Endothelial cell of umbilical vein (primary cell): ENCODE measurements at regions not wholly inside any gene's neighbourhood (a gene's known extent, or its start where the extent isn't known, plus 50 kb on each side); places are given as distances from the start of the nearest gene placed in this dataset.

Experiments used
- BruUV-seq: library from RNA; stranded (reverse); fragments of 400-500 nt; replicated peaks from 2 replicates; lab custom pipeline; 2021; lab: Mats Ljungman, UMichigan
- CTCF ChIA-PET: fragments of 300-600, 350-600 bp; sonication (Branson Sonifier 250); formaldehyde crosslinking; loops from one replicate; lab custom pipeline; 2021; ENCODE audit warnings: antibody characterized with exemption, inconsistent platforms; lab: Charles Lee
- POLR2A ChIA-PET: fragments of 300-600, 350-600 bp; sonication (Branson Sonifier 250); formaldehyde crosslinking; loops from one replicate; lab custom pipeline; 2021; ENCODE audit warnings: antibody characterized with exemption, inconsistent platforms; lab: Charles Lee
- DNase-seq: peaks from one replicate; pipeline ENCODE4 v3.0.0-alpha.2; 2011; ENCODE audit warnings: low read depth, low spot score
- FAIRE-seq: peaks from 2 replicates; lab custom pipeline; 2011; peaks lifted over from hg19 to GRCh38; lab: Jason Lieb, UNC
- H2AFZ ChIP-seq: 2 replicates; pipeline ENCODE4 v1.6.0; 2012; ENCODE audit warnings: low read depth, low read length, control low read depth, inconsistent platforms
- H3K27ac ChIP-seq: 2 replicates; pipeline ENCODE4 v1.5.1; 2011; ENCODE audit warnings: low read depth, mild to moderate bottlenecking, control low read depth, low read length, moderate library complexity; ENCODE audit not compliant: insufficient read depth
- H3K27me3 ChIP-seq, 2 experiments: 2 replicates each; pipeline versions ENCODE4 v1.6.0 to v1.6.1; 2011; ENCODE audit warnings: low read length in 2 of 2, mixed read lengths in 1 of 2; ENCODE audit not compliant: control insufficient read depth in 2 of 2, insufficient read depth in 2 of 2
- H3K36me3 ChIP-seq, 2 experiments: 2 replicates in 1 of 2; 3 replicates in 1 of 2; pipeline ENCODE4 v1.5.1; 2011; ENCODE audit warnings: low read length in 2 of 2, mild to moderate bottlenecking in 1 of 2, moderate library complexity in 1 of 2; ENCODE audit not compliant: control insufficient read depth in 2 of 2, insufficient read depth in 2 of 2; ENCODE audit errors: extremely low read depth in 1 of 2
- H3K4me1 ChIP-seq: 3 replicates; pipeline ENCODE4 v1.5.1; 2011; ENCODE audit warnings: mild to moderate bottlenecking, low read length; ENCODE audit not compliant: control insufficient read depth, insufficient read depth; ENCODE audit errors: extremely low read depth
- H3K4me2 ChIP-seq: 2 replicates; pipeline ENCODE4 v1.6.1; 2011; ENCODE audit warnings: low read length, control low read depth, mixed read lengths; ENCODE audit not compliant: insufficient read depth
- H3K4me3 ChIP-seq, 3 experiments: fragments of 200-600 bp in 1 of 3; sonication (generic), shearing (Covaris generic) in 1 of 3; replicated peaks in 1 of 3; 2 replicates each; pipeline ENCODE4 v1.5.1; 2011 to 2016; ENCODE audit warnings: control low read depth in 3 of 3, low read length in 3 of 3, mild to moderate bottlenecking in 2 of 3, inconsistent platforms in 1 of 3, low read depth in 1 of 3, moderate library complexity in 1 of 3; ENCODE audit not compliant: insufficient read depth in 1 of 3
- H3K79me2 ChIP-seq: 2 replicates; pipeline ENCODE4 v1.6.0; 2012; ENCODE audit warnings: low read length, inconsistent platforms; ENCODE audit not compliant: control insufficient read depth, insufficient read depth
- H3K9ac ChIP-seq: replicated peaks from 2 replicates; pipeline ENCODE3; 2011; ENCODE audit warnings: low read length, control low read depth; ENCODE audit not compliant: insufficient read depth; ENCODE audit errors: extremely low read depth
- H3K9me1 ChIP-seq: replicated peaks from 3 replicates; pipeline ENCODE4 v1.6.0; 2011; ENCODE audit warnings: mild to moderate bottlenecking, low read length; ENCODE audit not compliant: control insufficient read depth, insufficient read depth; ENCODE audit errors: extremely low read depth
- H3K9me3 ChIP-seq: replicated peaks from 2 replicates; pipeline ENCODE4 v1.5.1; 2012; ENCODE audit warnings: low read length, inconsistent platforms; ENCODE audit not compliant: control insufficient read depth, insufficient read depth
- H4K20me1 ChIP-seq: replicated peaks from 2 replicates; pipeline ENCODE3; 2011; ENCODE audit warnings: mild to moderate bottlenecking, low read length; ENCODE audit not compliant: control insufficient read depth, insufficient read depth; ENCODE audit errors: extremely low read depth
- EZH2 ChIP-seq: IDR thresholded peaks from 2 replicates; pipeline ENCODE4 v1.6.1; 2012; ENCODE audit warnings: borderline replicate concordance, low read depth, mild to moderate bottlenecking, moderate library complexity, low read length, inconsistent platforms; ENCODE audit not compliant: severe bottlenecking
- FOS ChIP-seq: IDR thresholded peaks from 2 replicates; pipeline ENCODE4 v1.6.1; 2011; ENCODE audit warnings: mild to moderate bottlenecking, low read length, moderate library complexity, borderline replicate concordance; ENCODE audit not compliant: insufficient read depth
- GATA2 ChIP-seq: IDR thresholded peaks from 2 replicates; pipeline ENCODE4 v1.7.0; 2011; ENCODE audit warnings: low read depth, mild to moderate bottlenecking, moderate library complexity, mixed read lengths, low read length; ENCODE audit not compliant: insufficient read length, insufficient read depth
- JUN ChIP-seq: IDR thresholded peaks from 2 replicates; pipeline ENCODE4 v1.6.1; 2011; ENCODE audit warnings: borderline replicate concordance, low read depth; ENCODE audit not compliant: insufficient read length, insufficient read depth
- MAX ChIP-seq: IDR thresholded peaks from 2 replicates; pipeline ENCODE4 v1.6.1; 2011; ENCODE audit not compliant: insufficient read depth, insufficient read length
- MYC ChIP-seq: IDR thresholded peaks from one replicate; pipeline ENCODE4 v1.6.1; 2011; ENCODE audit warnings: mild to moderate bottlenecking, low read depth, low read length
- POLR2AphosphoS5 ChIP-seq: IDR thresholded peaks from 2 replicates; pipeline ENCODE4 v1.6.1; 2012; ENCODE audit warnings: low read depth, mild to moderate bottlenecking, control low read depth, low read length, moderate library complexity; ENCODE audit not compliant: insufficient read depth
- dilution Hi-C: fragments of 300-500 bp; cut with MboI; formaldehyde crosslinking; loops from one replicate; pipeline ENCODE4 v1.15.0; 2019; ENCODE audit warnings: low sequenced_read_pairs; ENCODE audit not compliant: extremely low pct_ligation_motif_present
- intact Hi-C: fragments of 100-400 bp; cut with micrococcal nuclease; formaldehyde crosslinking; loops from one replicate; pipeline ENCODE4 v1.10.0; 2022

DNA sequence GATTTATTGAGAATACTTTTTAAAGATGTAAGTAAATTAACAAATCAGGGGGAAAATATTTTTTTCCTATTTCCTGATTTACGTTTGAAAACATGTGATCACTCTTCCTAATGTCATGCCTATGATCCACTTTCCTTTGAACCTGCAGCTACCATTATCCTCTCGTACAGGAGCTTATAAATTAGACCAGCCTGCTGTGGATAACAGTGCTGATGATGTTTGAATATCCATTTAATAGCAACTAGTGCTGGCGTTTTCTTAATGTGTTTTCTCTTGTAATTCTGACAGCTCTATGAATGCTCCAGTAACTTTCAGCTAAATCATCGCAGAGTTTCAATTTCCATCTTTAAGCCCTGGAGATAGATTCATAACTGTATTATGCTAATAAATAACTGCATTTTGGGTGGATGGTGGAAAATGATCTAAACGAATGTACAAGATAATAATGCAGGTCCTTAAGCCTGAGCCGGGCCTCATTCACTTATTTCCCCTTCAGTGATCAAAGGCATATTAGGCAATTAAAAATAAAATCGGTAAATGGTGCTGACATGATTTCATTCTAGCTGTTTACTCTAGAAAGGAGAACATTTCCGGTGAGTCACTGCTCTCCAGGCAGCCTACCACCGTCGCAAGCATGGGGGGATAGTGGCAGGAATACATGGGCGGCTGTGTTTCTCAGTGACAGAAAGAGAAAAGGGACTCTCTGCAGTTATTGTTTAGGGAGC, 58.5 kb upstream of the SLC24A5 start:
- ChIA-PET POLR2A (no interaction called here), CTCF (interaction anchor here (0.6 to 1.9 kb wide), 4 partner anchors 23 to 866 kb away, joined by 4 to 14 read pairs (median 4); no protein-coding TSS in a partner anchor)
- H3K27ac ChIP-seq: no peak overlapping the region
- TF ChIP-seq FOS (peak; percentile 55), MAX (no peak), JUN (peak; percentile 10)
- no peak overlapping the region for H2AFZ ChIP-seq
- no peaks in the 10 kb centered on the region for H3K9me1 ChIP-seq
- no peak overlapping the region for H3K9ac ChIP-seq
- no TSS peak for BruUV-seq
- no peak overlapping the region for H3K4me3 ChIP-seq
- intact Hi-C loops (no loop called here), dilution Hi-C loops (no loop called here)
- FAIRE-seq: peak; percentile 58
- no peaks in the 10 kb centered on the region for H4K20me1 ChIP-seq
- no peaks in the 10 kb centered on the region for H3K27me3 ChIP-seq
- peak; percentile 33 for DNase-seq
- no peaks in the 10 kb centered on the region for H3K79me2 ChIP-seq
- H3K4me2 ChIP-seq: peak overlapping the region; percentile 14
- H3K4me1 ChIP-seq: no peaks in the 10 kb centered on the region
- H3K36me3 ChIP-seq: no peaks in the 10 kb centered on the region
- H3K9me3 ChIP-seq: no peaks in the 10 kb centered on the region

DNA sequence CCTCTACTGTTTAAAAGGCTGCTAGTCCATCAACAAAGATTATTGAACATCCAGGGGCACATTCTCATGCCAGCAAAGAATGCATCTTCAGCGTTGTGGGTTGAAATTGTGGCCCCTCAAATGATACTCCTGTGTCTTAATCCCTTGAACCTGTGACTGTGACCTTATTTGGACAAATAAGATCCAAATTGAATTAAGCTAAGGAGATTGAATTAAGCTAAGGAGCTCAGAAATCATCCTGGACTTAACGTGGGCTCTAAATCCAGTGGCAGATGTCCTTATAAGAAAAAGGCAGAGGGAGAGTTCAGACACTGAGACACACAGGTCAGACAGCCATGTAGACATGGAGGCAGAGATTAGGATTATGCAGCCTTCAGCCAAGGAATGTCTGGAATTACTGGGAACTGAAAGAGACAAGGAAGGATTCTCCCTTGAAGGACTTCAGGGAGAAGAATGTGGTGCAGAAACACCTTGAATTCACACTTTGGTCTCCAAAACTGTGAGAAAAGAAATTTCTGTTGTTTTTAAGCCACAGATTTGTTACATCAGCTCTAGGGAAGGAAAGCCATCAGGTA, 57.3 kb upstream of the SLC24A5 start:
- H4K20me1 ChIP-seq: no peaks in the 10 kb centered on the region
- TF ChIP-seq MYC (no peak), GATA2 (no peak), FOS (no peak), POLR2AphosphoS5 (no peak), EZH2 (no peak)
- POLR2A ChIA-PET: no interaction called here
- no peaks in the 10 kb centered on the region for H3K36me3 ChIP-seq
- no peaks in the 10 kb centered on the region for H3K4me1 ChIP-seq
- no peak overlapping the region for H3K9ac ChIP-seq
- no peak overlapping the region for H3K27ac ChIP-seq
- no peaks in the 10 kb centered on the region for H3K9me1 ChIP-seq
- DNase-seq (no peak), FAIRE-seq (no peak)
- H3K79me2 ChIP-seq: no peaks in the 10 kb centered on the region
- no peak overlapping the region for H3K4me3 ChIP-seq
- intact Hi-C loops (no loop called here), dilution Hi-C loops (no loop called here)
- H3K27me3 ChIP-seq: no peaks in the 10 kb centered on the region
- no peaks in the 10 kb centered on the region for H3K9me3 ChIP-seq
- CTCF ChIA-PET: interaction anchor here (0.7 to 1.9 kb wide), 4 partner anchors 19 to 867 kb away, joined by 3 to 14 read pairs (median 4); no protein-coding TSS in a partner anchor
- no peak overlapping the region for H3K4me2 ChIP-seq
- no TSS peak for BruUV-seq
- no peak overlapping the region for H2AFZ ChIP-seq
